Medulla oblongata (tissue), 1 donor: ENCODE measurements at regions not wholly inside any gene's neighbourhood (a gene's known extent, or its start where the extent isn't known, plus 50 kb on each side); places are given as distances from the start of the nearest gene placed in this dataset.
A peak's percentile ranks its signal among the peaks of the same experiment; 100 is the strongest.
"Not testable (repeated sequence)": the region's sequence is repeated elsewhere in the genome, so short reads cannot be mapped to it uniquely, and the experiment has no call there.

Source experiments
- DNase-seq: peaks from one replicate; pipeline ENCODE4 v3.0.0-alpha.2; 2015; ENCODE audit errors: extremely low spot score

- DNase-seq, result no peak
Observed at GRCh38 chr11:44452827-44453572, 112.5 kb upstream of the CD82 start.

GRCh38 chr11:44453871-44454270 is 111.6 kb upstream of the CD82 start:
- DNase-seq, result no peak

- no peak for DNase-seq
Observed at GRCh38 chr11:44454666-44455065, 110.8 kb upstream of the CD82 start.

- peak; percentile 8 for DNase-seq
Observed at GRCh38 chr11:44456544-44457300, 108.7 kb upstream of the CD82 start.

GRCh38 chr11:44457862-44458261 is 107.6 kb upstream of the CD82 start:
- no peak for DNase-seq

- no peak for DNase-seq
Observed at GRCh38 chr11:44463751-44464150, 101.7 kb upstream of the CD82 start.

- no peak for DNase-seq
Observed at GRCh38 chr11:44464741-44465140, 100.7 kb upstream of the CD82 start.

- DNase-seq, result no peak
Observed at GRCh38 chr11:44466531-44467205, 98.8 kb upstream of the CD82 start.

GRCh38 chr11:44467413-44467812 is 98.0 kb upstream of the CD82 start:
- no peak for DNase-seq

- no peak for DNase-seq
Observed at GRCh38 chr11:44467931-44468330, 97.5 kb upstream of the CD82 start.

GRCh38 chr11:44468345-44468988 is 97.0 kb upstream of the CD82 start:
- no peak for DNase-seq

- no peak for DNase-seq
Observed at GRCh38 chr11:44469412-44469811, 96.1 kb upstream of the CD82 start.

GRCh38 chr11:44470854-44471253 is 94.6 kb upstream of the CD82 start:
- no peak for DNase-seq

- no peak for DNase-seq
Observed at GRCh38 chr11:44471603-44472002, 93.9 kb upstream of the CD82 start.

GRCh38 chr11:44472916-44473315 is 92.5 kb upstream of the CD82 start:
- no peak for DNase-seq

GRCh38 chr11:44474702-44475101 is 90.8 kb upstream of the CD82 start:
- DNase-seq, result no peak

GRCh38 chr11:44475114-44475686 is 90.3 kb upstream of the CD82 start:
- DNase-seq, result no peak

- DNase-seq, result not testable (repeated sequence)
Observed at GRCh38 chr11:44482338-44482737, 83.1 kb upstream of the CD82 start.

GRCh38 chr11:44483919-44484610 is 81.4 kb upstream of the CD82 start:
- DNase-seq, result peak; percentile 9

GRCh38 chr11:44488165-44488965 is 77.1 kb upstream of the CD82 start:
- peak; percentile 21 for DNase-seq
